Epithelial cell of proximal tubule (primary cell): ENCODE measurements at regions not wholly inside any gene's neighbourhood (a gene's known extent, or its start where the extent isn't known, plus 50 kb on each side); places are given as distances from the start of the nearest gene placed in this dataset.

Source experiments
- DNase-seq: peaks from one replicate; pipeline ENCODE4 v3.0.0-alpha.2; 2011; ENCODE audit warnings: low read depth
- H3K4me3 ChIP-seq: 2 replicates; pipeline ENCODE4 v1.5.1; 2011; ENCODE audit warnings: low read depth, mild to moderate bottlenecking, low read length
- CTCF ChIP-seq: conservative IDR thresholded peaks from 2 replicates; pipeline ENCODE4 v1.5.1; 2012; ENCODE audit warnings: low read depth, mild to moderate bottlenecking, low read length

- no peak for DNase-seq
- no peak overlapping the region for H3K4me3 ChIP-seq
- TF ChIP-seq CTCF = no peak
Observed at GRCh38 chr9:94159069-94159939, 75.0 kb downstream of the PTPDC1 start.

GRCh38 chr9:94160594-94161501, 76.6 kb downstream of the PTPDC1 start:
- no peak for DNase-seq
- peak; percentile 27 for TF ChIP-seq CTCF
- H3K4me3 ChIP-seq = no peak overlapping the region

- no peak for DNase-seq
- no peak for TF ChIP-seq CTCF
- no peak overlapping the region for H3K4me3 ChIP-seq
Observed at GRCh38 chr9:94161673-94162072, 77.4 kb downstream of the PTPDC1 start.

GRCh38 chr9:94164806-94165549, 80.7 kb downstream of the PTPDC1 start:
- no peak for TF ChIP-seq CTCF
- DNase-seq = no peak
- H3K4me3 ChIP-seq = no peak overlapping the region

GRCh38 chr9:94165592-94166235, 81.5 kb downstream of the PTPDC1 start:
- peak overlapping the region; percentile 57 for H3K4me3 ChIP-seq
- peak; percentile 78 for DNase-seq
- TF ChIP-seq CTCF = no peak
